Activated CD8-positive, alpha-beta memory T cell treated with anti-CD3 and anti-CD28 coated beads, Interleukin-2, amount 10 ng/mL, durations not matched to agents 7 days and 5 days (primary cell): ENCODE measurements at regions not wholly inside any gene's neighbourhood (a gene's known extent, or its start where the extent isn't known, plus 50 kb on each side); places are given as distances from the start of the nearest gene placed in this dataset.
A peak's percentile ranks its signal among the peaks of the same experiment; 100 is the strongest.

Source experiments
- ATAC-seq: fragments of 150-1000 bp; cut with Tn5 transposase; one replicate; pipeline ENCODE4 v1.10.0; 2021; ENCODE audit warnings: moderate library complexity
- CTCF ChIA-PET: fragments of 350-600 bp; sonication (Branson Sonifier 250); formaldehyde crosslinking; loops from one replicate; lab custom pipeline; 2021; ENCODE audit warnings: antibody characterized with exemption; lab: Charles Lee
- DNase-seq: peaks from one replicate; pipeline ENCODE4 v3.0.0-alpha.2; 2020
- H3K27ac Mint-ChIP-seq: one replicate; pipeline ENCODE4 v1.8.0; 2021; ENCODE audit warnings: mild to moderate bottlenecking, mixed read lengths
- H3K27me3 Mint-ChIP-seq: one replicate; pipeline ENCODE4 v1.8.0; 2021; ENCODE audit warnings: mixed read lengths
- H3K36me3 Mint-ChIP-seq: one replicate; pipeline ENCODE4 v1.8.0; 2021; ENCODE audit warnings: mild to moderate bottlenecking, mixed read lengths
- H3K4me1 Mint-ChIP-seq: one replicate; pipeline ENCODE4 v1.8.0; 2021; ENCODE audit warnings: mixed read lengths
- H3K4me3 Mint-ChIP-seq: one replicate; pipeline ENCODE4 v1.8.0; 2021; ENCODE audit warnings: mild to moderate bottlenecking, moderate library complexity, mixed read lengths
- H3K9me3 Mint-ChIP-seq: one replicate; pipeline ENCODE4 v1.8.0; 2022; ENCODE audit warnings: low read depth, mixed read lengths

DNA sequence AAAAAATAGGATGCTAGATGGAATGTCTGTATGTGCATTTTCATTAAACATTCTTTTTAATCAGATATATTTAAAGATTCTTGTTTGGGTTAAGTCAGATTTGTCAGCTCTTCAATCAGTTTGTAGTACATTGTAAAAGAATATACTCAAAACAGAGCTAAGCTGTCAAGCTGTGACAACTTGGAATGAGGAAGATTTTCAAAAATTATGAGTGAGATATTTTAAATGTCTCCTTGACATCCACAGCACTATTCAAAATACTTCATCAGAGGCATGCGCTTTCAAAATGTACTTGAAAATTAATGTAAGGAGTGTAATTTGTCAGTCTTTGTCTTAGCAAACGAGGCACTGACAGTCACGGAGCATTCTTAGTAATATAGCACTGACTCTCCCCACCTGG is 182.0 kb downstream of the MAT2B start:
- CTCF ChIA-PET, result no interaction called here
- ATAC-seq (no peak), DNase-seq (no peak)
- H3K36me3 Mint-ChIP-seq, result no peaks in the 10 kb centered on the region
- no peak overlapping the region for H3K4me3 Mint-ChIP-seq
- no peaks in the 10 kb centered on the region for H3K27me3 Mint-ChIP-seq
- H3K4me1 Mint-ChIP-seq, result no peaks in the 10 kb centered on the region
- H3K27ac Mint-ChIP-seq, result no peak overlapping the region
- H3K9me3 Mint-ChIP-seq, result no peaks in the 10 kb centered on the region

DNA sequence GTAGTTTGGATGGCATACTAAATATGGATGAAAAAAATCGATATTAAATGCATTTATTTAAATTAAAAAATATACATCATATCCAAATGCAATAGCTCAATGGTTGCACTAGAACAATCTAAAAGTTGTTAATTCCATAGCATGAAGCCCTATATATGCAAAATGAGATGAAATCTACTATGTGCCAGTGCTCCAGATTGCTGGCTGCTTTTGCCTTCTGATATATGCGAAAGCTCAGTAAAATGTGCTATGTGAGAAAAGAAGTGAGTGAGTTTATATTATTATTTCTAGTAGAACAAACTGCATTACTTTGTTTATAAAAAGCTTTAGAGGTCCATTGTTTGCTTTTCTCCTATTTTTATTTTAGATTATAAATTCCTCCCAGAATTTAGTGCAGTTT is 186.7 kb downstream of the MAT2B start:
- H3K4me3 Mint-ChIP-seq, result no peak overlapping the region
- H3K27me3 Mint-ChIP-seq, result no peaks in the 10 kb centered on the region
- CTCF ChIA-PET, result no interaction called here
- no peaks in the 10 kb centered on the region for H3K9me3 Mint-ChIP-seq
- no peaks in the 10 kb centered on the region for H3K36me3 Mint-ChIP-seq
- H3K4me1 Mint-ChIP-seq, result no peaks in the 10 kb centered on the region
- no peak overlapping the region for H3K27ac Mint-ChIP-seq
- ATAC-seq, result no peak
- DNase-seq, result no peak

DNA sequence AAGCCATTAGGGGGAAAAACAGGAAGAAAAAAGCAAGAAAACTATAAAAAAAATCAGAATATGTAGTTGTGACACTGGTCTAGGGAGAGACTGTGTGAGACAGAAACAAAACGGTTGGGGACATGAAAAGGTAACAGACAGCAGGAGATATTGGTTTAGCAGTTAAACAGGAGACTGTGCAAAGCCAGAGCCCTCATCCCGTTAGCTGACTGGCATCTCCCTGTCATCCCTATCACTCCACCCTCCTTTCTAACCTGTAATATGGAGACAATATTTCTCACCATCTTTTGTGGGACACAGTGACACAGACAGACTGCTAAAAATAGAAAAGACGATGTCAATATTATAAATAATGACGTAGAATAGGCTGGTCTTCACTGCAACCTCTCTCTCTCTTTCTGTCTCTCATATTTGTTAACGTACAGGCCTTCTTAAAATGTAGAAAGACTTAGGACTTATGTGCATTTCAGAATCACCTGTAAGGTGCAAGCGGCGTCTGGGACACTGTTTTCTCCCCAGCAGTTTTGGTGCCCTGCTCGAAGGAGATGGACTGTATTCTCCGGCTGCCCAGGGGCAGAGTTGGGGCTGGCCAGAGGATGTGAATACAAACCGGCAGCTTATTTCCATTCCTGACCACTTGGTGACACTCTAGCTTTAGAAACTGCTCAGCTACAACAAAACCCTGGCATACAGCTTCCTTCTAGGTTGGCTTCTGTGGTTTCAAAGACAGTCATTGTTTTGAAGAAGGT is 190.6 kb downstream of the MAT2B start:
- no peak overlapping the region for H3K27ac Mint-ChIP-seq
- H3K36me3 Mint-ChIP-seq, result no peaks in the 10 kb centered on the region
- no peaks in the 10 kb centered on the region for H3K27me3 Mint-ChIP-seq
- CTCF ChIA-PET, result no interaction called here
- H3K4me3 Mint-ChIP-seq, result no peak overlapping the region
- H3K4me1 Mint-ChIP-seq, result no peaks in the 10 kb centered on the region
- ATAC-seq (peak; percentile 30), DNase-seq (no peak)
- no peaks in the 10 kb centered on the region for H3K9me3 Mint-ChIP-seq

DNA sequence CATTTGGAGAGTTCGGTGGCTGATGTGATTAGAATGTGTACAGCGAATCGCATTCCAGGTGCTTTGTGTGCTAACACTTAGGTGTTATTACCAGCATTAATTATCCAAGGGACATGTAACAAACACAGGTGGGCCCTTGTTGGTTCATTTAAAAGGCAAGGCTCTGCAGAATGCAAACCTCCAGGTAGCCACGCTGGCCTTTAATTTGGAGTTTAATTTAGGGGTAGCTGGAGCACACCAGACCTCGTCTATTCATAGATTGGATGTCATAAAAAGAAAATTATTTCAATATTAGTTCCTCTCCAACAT is 191.1 kb downstream of the MAT2B start:
- H3K27me3 Mint-ChIP-seq, result no peaks in the 10 kb centered on the region
- H3K9me3 Mint-ChIP-seq, result no peaks in the 10 kb centered on the region
- CTCF ChIA-PET, result no interaction called here
- H3K36me3 Mint-ChIP-seq, result no peaks in the 10 kb centered on the region
- DNase-seq (no peak), ATAC-seq (no peak)
- no peak overlapping the region for H3K4me3 Mint-ChIP-seq
- no peaks in the 10 kb centered on the region for H3K4me1 Mint-ChIP-seq
- no peak overlapping the region for H3K27ac Mint-ChIP-seq

DNA sequence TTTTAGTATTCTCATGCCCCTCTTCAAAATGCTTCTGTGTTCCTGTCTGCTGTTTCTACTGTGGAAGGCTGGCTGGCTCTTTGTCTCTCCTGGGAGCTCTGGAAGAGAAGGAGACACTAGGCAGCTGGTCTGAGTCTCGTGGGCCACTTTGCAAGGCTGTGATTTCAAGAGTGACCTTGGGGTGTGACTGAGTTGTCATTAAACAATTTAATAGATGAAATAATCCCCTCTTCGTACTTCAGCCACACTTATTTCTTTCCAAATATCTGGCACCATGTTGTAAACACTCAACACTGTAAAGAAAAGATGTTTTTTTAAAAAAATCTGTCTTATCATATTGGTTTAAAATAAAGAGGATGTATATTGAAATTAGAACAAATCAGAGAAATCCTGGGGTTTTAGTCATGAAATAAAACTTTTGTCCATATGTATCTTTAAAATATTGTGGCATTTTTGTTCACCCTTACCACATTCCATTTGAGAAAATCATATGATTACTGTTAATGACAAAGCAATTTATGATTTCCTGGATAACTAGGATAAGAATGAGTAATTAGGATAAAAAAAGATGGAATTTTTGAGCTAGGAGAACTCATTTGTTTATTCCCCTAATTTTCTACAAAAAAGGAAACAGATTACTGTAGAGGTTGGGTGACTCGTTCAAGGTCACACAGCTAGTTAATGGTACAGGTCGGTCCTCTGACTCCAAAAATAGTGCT is 200.8 kb downstream of the MAT2B start:
- Mint-ChIP-seq H3K9me3 (no peaks in the 10 kb centered on the region), H3K36me3 (no peaks in the 10 kb centered on the region), H3K4me3 (no peak overlapping the region), H3K4me1 (no peaks in the 10 kb centered on the region), H3K27ac (no peak overlapping the region), H3K27me3 (no peaks in the 10 kb centered on the region)
- CTCF ChIA-PET, result no interaction called here
- DNase-seq (no peak), ATAC-seq (no peak)

DNA sequence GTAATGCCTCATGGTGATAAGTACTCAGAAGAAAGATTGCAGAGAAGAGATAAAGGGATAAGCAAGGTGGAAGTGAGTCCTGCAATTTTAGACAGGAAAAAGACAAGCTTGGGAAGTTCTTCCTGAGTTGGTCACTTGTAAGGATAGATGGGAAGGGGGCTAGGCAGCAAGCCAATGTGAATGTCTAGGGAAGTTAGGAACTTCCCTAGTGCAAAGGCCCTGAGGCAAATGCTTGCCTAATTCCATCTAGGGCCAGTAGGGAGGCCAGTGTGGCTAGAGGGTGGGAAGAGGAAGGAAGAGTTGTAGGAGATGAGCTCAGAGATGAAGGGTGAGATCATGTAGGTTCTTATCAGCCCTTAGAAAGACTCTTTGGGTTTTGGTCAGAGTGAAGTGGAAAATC is 206.6 kb downstream of the MAT2B start:
- Mint-ChIP-seq H3K27ac (no peak overlapping the region), H3K4me3 (no peak overlapping the region), H3K27me3 (no peaks in the 10 kb centered on the region), H3K36me3 (no peaks in the 10 kb centered on the region), H3K4me1 (no peaks in the 10 kb centered on the region), H3K9me3 (peaks cover 2% of the 10 kb centered on the region)
- CTCF ChIA-PET, result no interaction called here
- DNase-seq (no peak), ATAC-seq (no peak)

DNA sequence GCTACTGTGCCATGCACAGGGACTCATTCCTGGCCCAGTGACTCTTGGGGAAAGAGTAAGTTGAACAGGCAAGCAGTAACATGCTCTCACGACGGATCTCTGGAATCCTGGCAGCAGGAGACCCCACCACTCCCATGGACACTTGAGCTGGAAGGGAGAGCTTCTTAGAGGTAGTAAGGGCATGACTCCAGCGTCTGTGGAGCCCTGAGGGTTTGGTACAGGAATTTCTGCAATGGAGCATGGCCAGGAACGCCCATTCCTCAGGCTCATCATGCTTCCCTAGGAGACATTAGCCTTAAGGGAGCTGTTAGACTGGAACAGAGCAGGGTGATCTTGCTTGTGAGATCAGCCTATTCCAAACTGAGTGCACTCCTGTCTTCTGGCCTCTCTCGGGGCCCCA is 212.9 kb downstream of the MAT2B start:
- Mint-ChIP-seq H3K9me3 (peaks cover 2% of the 10 kb centered on the region), H3K36me3 (no peaks in the 10 kb centered on the region), H3K4me3 (no peak overlapping the region), H3K4me1 (no peaks in the 10 kb centered on the region), H3K27me3 (no peaks in the 10 kb centered on the region), H3K27ac (no peak overlapping the region)
- DNase-seq, result no peak
- CTCF ChIA-PET, result no interaction called here
- no peak for ATAC-seq

DNA sequence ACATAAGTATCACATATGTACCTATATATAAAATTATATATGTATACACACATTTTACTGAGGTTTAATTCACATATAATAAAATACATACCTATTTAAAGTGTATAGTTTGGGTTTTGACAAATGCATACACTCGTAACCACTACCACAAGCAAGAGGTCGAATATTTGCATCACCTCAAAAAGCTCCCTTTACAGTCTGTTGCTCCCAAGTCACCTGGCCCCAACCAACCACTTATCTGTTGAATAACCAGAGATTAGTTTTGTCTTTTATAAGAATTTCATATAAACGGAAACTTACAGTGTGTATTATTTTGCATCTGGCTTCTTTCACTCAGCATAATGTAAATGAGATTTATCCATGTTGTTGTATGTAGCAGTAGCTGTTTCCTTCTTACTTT is 218.9 kb downstream of the MAT2B start:
- H3K27me3 Mint-ChIP-seq, result no peaks in the 10 kb centered on the region
- no peaks in the 10 kb centered on the region for H3K4me1 Mint-ChIP-seq
- DNase-seq (no peak), ATAC-seq (no peak)
- H3K36me3 Mint-ChIP-seq, result no peaks in the 10 kb centered on the region
- no peak overlapping the region for H3K4me3 Mint-ChIP-seq
- H3K9me3 Mint-ChIP-seq, result no peaks in the 10 kb centered on the region
- CTCF ChIA-PET, result no interaction called here
- H3K27ac Mint-ChIP-seq, result no peak overlapping the region

DNA sequence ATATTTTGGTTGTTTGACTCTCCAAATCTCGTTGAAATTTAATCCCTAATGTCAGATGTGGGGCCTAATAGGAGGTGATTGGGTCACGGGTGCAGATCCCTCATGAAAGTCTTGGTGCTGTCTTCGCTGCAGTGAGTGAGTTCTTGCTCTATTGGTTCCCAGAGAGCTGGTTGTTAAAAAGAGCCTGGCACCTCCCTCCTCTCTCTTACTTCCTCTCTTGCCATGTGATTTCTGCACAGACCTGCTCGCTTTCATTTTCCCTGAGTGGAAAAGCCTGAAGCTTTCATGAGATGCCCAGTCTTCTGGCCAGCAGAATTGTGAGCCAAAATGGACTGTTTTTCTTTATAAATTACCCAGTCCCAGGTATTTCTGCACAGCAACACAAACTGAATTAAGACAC is 221.6 kb downstream of the MAT2B start:
- no peaks in the 10 kb centered on the region for H3K36me3 Mint-ChIP-seq
- no peaks in the 10 kb centered on the region for H3K9me3 Mint-ChIP-seq
- no peak overlapping the region for H3K4me3 Mint-ChIP-seq
- no peak for ATAC-seq
- DNase-seq, result no peak
- no peaks in the 10 kb centered on the region for H3K4me1 Mint-ChIP-seq
- CTCF ChIA-PET, result no interaction called here
- H3K27ac Mint-ChIP-seq, result no peak overlapping the region
- no peaks in the 10 kb centered on the region for H3K27me3 Mint-ChIP-seq

DNA sequence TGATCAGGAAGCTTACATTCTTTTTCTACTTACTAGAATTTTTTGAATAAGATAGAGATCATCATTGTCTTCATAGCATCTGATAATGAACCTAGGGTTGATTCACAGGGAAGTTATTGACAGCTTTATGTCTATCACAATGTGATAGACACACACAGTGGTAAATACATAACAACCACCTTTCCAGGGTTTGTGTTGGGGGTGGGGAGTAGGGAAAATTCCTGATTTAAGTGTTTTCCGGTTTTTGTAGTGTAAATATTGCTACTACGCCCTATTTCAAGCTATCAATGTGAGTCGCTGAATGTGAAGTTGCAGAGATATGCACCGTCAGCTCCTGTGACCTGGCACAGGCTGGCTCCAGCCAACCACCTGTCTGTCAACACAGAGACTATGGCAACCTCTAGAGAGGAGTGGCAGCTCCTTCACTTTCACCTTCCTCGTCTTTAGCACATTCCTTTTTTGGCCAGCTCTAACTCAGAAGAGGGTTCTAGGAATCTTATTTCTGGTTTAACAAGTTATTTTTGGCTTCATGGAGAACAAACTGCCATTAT is 224.9 kb downstream of the MAT2B start:
- ATAC-seq, result no peak
- H3K9me3 Mint-ChIP-seq, result no peaks in the 10 kb centered on the region

DNA sequence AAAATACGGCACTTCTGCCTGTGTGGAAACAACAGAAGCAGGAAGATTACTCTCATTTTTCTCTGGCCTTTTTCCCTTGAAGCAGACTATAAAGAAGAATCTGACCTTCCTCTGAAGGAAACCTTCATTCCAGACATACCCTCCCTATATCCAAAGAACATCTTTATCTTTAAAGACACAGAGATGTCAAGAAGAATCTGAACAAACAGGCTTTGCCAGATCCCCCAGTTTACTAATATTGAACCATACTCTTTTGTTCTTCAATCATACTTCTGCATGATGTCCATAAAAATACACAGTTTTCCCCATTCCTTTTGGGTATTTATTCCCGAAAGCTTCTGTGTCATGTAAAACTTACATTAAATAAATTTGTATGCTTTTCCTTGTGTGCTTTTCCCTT is 225.8 kb downstream of the MAT2B start:
- CTCF ChIA-PET, result no interaction called here
- peaks cover 3% of the 10 kb centered on the region for H3K9me3 Mint-ChIP-seq
- no peaks in the 10 kb centered on the region for H3K4me1 Mint-ChIP-seq
- H3K27me3 Mint-ChIP-seq, result no peaks in the 10 kb centered on the region
- H3K27ac Mint-ChIP-seq, result no peak overlapping the region
- no peak overlapping the region for H3K4me3 Mint-ChIP-seq
- ATAC-seq (no peak), DNase-seq (no peak)
- no peaks in the 10 kb centered on the region for H3K36me3 Mint-ChIP-seq

More for the DNA sequence above, 224.9 kb downstream of the MAT2B start:
- no peaks in the 10 kb centered on the region for H3K27me3 Mint-ChIP-seq
- no peak overlapping the region for H3K4me3 Mint-ChIP-seq
- H3K27ac Mint-ChIP-seq, result no peak overlapping the region
- no peaks in the 10 kb centered on the region for H3K36me3 Mint-ChIP-seq
- H3K4me1 Mint-ChIP-seq, result no peaks in the 10 kb centered on the region
- no peak for DNase-seq
- CTCF ChIA-PET, result no interaction called here

DNA sequence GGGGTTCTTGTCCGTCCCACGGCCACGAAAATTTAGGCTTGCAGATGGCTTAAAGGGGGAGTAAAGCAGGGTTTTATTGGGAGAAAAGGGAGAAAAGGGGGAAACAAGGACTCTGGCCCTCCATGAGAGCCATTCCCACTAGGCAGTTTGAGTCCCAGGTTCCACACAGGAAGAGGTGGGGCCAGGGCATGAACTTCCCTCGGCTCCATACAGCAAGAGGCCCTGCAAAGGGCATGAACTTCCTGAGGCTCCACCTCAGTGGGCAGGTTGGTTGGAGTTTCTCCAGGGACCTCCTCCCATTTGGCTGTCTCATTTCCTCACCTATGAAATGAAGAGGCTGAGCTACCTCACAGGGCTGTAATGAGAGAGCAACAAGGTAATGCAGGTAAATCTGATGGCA is 229.7 kb downstream of the MAT2B start:
- H3K27me3 Mint-ChIP-seq, result no peaks in the 10 kb centered on the region
- no peak overlapping the region for H3K27ac Mint-ChIP-seq

DNA sequence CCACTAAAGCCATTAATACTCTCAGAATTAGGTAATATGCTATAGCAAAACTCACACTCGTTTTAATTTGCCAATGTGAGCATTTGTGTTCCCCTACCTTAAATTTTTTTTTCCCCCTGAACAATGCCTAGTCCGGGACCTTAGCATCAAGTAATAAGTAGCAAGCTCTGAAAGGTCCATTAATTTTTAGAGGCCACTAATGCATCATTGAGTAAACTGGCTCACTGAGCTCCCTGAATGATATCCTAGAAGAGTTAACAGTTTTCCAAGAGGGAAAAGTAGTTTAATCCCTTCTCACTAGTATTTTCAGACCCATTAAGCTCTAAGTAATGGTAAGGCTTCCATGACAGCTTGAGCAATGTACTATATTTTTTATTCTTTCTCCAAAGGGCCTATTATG is 242.2 kb downstream of the MAT2B start:
- Mint-ChIP-seq H3K4me3 (no peak overlapping the region), H3K27ac (no peak overlapping the region), H3K9me3 (peaks cover 7% of the 10 kb centered on the region), H3K36me3 (no peaks in the 10 kb centered on the region), H3K4me1 (no peaks in the 10 kb centered on the region), H3K27me3 (no peaks in the 10 kb centered on the region)
- CTCF ChIA-PET, result no interaction called here
- ATAC-seq (no peak), DNase-seq (no peak)

More for the DNA sequence above, 229.7 kb downstream of the MAT2B start:
- H3K4me3 Mint-ChIP-seq, result no peak overlapping the region
- CTCF ChIA-PET, result no interaction called here
- DNase-seq (no peak), ATAC-seq (no peak)
- no peaks in the 10 kb centered on the region for H3K36me3 Mint-ChIP-seq
- peaks cover 5% of the 10 kb centered on the region for H3K9me3 Mint-ChIP-seq
- H3K4me1 Mint-ChIP-seq, result no peaks in the 10 kb centered on the region

DNA sequence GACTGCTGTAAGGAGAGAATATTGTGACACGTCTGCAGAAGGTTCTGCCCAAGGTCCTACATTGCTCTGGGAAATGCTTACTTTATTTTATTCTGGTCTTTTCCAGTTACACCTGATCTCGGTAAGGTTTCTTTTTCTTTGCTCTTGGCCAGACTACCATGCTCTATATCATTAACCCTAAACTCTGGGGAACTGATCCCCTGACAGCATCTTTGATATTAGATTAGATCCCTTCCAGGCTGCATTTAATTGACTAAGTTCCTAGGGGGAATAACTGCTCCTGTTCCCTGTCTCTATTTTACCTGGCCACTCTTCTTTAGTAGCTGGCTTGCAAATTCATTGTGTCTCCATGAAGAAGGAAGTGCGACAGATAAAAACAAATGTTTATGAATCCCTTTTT is 243.5 kb downstream of the MAT2B start:
- ATAC-seq (no peak), DNase-seq (no peak)
- Mint-ChIP-seq H3K27ac (no peak overlapping the region), H3K9me3 (peaks cover 7% of the 10 kb centered on the region), H3K27me3 (no peaks in the 10 kb centered on the region), H3K4me3 (no peak overlapping the region), H3K36me3 (no peaks in the 10 kb centered on the region), H3K4me1 (no peaks in the 10 kb centered on the region)
- CTCF ChIA-PET, result no interaction called here
